GM18868 (cell line): ENCODE measurements at regions not wholly inside any gene's neighbourhood (a gene's known extent, or its start where the extent isn't known, plus 50 kb on each side); places are given as distances from the start of the nearest gene placed in this dataset.
A peak's percentile ranks its signal among the peaks of the same experiment; 100 is the strongest.
"Not testable (repeated sequence)": the region's sequence is repeated elsewhere in the genome, so short reads cannot be mapped to it uniquely, and the experiment has no call there.

Experiments used
- ATAC-seq: cut with Tn5 transposase; IDR thresholded peaks from one replicate; pipeline ENCODE4 v1.9.1; 2021; ENCODE audit warnings: mild to moderate bottlenecking, moderate library complexity; ENCODE audit not compliant: unreplicated experiment

DNA sequence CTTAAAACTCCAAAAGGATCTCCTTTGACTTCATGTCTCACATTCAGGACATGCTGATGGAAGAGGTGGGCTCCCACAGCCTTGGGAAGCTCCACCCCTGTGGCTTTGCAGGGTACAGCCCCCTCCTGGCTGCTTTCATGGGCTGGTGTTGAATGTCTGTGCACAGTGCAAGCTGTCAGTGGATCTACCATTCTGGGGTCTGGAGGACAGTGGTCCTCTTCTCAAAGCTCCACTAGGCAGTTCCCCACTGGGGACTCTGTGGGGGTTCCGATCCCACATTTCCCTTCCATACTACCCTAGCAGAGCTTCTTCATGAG, 150.2 kb upstream of the FBXL17 start:
- ATAC-seq: not testable (repeated sequence)

DNA sequence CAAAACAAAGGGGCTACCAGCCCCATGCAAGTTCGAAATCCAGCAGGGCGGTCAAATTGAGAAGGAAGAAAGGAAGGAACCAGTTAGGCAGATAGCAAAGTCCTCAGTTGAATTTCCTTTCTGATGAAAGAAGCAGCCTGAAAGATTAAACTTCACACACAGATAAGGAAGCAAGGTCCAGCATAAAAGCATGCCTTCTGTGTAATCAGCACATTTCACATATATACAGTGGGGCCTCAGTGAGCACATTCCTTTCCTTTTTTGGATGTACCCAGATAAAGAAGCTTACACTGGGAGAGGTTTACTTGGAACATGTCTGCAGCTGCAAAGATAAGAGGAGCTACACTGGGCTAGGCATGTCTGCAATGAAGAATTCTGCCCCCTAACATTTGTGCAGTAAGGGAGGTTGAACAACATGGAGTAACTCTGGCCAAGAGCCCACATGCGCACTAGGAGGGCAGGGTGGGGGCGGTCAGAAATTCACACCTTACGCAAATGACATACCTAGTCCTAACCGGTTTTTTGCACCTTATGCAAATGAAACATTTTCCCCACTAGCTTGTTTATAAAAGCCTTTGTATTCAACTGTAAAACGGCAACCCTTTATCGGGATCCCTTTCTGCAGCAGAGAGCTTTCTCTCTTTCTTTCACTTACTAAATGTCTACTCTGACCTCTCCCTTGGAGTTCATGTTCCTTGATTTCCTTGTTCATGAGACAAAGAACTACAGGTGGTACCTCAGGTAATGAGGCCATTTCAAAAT, 149.7 kb upstream of the FBXL17 start:
- no peak for ATAC-seq

DNA sequence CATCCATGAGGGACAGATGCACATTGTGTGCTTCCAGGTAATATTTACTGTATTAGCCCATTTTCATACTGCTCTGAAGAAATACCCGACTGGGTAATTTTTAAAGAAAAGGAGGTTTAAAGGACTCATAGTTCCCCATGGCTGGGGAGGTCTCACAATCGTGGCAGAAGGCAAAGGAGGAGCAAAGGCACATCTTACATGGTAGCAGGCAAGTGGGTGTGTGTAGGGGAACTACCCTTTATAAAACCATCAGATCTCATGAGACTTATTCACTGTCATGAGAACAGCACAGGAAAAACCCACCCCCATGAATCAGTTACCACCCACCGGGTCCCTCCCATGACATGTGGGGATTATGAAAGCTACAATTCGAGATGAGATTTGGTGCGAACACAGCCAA, 148.8 kb upstream of the FBXL17 start:
- ATAC-seq: no peak

DNA sequence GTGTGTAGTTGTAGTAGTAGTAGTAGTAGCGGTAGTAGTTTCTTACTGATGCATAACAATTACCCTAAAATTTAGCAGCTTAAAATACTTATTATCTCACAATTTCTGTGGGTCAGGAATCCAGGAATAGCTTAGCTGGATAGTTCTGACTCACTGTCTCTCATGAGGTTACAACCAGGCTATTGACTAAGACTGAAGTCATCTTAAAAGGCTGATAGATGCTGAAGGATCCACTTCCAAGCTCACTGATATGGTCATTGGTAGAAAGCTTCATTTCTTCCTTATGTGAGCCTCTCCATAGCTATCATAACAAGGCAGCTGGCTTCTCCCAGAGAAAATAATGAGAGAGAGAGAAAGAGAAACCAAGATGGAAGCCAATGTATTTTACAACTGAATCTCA, 147.5 kb upstream of the FBXL17 start:
- no peak for ATAC-seq

DNA sequence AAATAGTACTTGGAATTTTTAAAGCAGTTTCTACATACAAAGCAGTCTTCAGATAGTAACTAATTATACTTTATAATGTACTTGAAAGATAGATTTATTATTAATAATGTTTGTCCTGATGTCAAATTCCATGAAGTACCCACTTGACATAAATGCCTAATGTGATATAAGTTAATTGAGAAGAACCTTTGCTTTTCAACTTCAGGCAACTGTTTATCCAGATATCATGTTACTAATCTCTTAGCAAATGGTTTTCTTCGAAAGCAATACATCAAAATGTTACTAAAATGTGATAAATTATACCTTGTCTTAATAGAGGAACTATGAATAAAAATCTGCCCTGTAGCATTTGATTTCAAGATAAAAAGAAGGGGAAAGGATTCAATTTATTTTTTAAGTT, 146.8 kb upstream of the FBXL17 start:
- ATAC-seq: no peak

DNA sequence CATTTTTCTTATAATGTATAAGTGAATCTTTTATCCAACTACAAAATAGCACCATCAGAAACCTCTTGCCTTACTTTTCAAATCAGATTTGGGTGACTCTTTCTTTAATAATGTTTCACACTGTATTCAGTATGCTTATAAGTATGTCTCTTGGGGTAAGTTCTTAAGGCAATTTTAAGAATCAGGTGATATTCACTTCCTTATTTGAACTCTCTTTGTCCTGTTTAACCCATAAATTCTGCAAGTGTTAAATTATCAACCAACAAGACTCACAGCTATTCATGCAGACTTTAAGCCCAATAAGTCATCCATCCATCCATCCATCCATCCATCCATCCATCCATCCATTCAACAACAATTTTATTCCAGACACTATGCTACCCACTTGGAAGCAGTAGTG, 142.7 kb upstream of the FBXL17 start:
- ATAC-seq: no peak

DNA sequence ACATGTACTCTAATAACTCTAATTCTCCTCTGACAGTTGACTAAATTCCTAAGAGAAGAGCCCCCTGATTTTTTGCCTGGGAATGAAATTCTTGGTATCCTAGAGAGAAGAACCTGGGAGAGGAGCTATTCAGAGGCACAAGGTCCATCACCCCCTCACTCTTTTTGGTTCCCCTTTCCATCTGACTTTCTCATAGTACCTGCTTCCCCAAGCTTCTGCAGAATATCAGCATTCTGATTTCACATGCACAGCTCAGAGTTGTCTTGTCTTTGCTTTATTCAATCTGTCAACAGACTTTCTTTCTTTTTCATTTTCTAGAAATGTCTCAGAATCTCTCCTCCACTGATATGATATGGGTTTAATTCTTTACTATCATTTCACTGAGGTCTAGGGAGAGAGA, 141.5 kb upstream of the FBXL17 start:
- peak; percentile 42 for ATAC-seq

DNA sequence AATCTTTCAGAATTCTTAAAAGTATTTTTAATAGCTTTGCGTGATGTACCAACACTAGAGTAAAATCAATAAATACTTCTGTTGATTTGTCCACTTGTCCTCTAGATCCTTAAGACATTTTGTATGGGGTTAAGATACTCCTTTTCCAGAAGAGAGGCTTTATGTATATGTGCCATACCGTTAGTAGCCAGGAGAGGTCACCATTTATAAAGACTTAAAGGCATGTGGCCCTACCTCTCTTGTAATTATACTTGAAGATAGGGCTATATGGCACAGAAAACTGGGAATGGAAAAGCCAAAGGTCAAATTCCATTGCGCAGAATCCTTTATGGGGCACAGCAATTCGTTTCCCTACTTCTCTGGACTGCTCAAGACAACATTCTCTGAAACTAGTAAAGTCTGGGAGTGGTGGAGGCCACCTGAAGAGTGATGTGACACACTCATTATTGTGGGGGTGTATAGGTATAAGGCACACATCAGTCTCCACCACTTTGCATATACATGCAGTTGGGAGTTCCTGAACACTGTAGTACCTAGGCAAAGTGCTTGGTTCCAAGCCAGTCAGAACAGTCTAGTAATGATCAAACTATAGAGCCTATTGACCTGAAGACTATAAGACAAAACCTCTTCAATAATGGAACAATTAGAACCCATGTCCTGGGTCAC, 140.1 kb upstream of the FBXL17 start:
- peak; percentile 53 for ATAC-seq

DNA sequence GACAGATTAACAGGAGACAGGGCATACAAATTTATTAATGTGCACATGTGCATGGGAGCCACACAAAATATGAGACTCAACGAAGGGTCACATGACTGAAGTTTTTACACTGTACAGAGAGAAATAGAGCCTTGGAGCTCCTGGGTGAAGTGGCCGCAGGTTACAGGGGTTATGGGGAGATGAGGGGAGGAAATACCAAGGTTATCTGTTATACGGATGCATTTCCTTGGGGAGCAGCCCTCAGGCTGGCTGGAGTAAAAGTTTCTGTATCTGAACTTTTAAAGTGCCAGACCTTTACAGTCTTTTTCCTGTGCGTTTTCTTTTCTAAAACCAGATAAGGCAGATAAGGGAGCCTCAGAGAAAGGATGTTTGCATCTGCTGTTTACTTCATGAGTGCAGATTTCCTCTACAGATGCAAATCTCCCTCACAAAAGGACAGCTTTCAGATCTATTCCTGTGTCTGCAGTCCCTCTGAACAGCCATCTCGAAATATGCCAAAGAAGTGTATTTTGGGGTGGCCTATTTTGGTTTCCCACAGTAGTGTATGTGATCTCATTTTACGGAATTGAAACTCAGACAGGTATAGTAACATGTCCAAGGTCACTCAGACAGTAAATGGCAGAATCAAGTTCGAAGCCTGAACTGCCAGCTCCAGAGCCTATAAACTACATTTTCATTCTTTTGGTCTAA, 139.3 kb upstream of the FBXL17 start:
- peak; percentile 79 for ATAC-seq

DNA sequence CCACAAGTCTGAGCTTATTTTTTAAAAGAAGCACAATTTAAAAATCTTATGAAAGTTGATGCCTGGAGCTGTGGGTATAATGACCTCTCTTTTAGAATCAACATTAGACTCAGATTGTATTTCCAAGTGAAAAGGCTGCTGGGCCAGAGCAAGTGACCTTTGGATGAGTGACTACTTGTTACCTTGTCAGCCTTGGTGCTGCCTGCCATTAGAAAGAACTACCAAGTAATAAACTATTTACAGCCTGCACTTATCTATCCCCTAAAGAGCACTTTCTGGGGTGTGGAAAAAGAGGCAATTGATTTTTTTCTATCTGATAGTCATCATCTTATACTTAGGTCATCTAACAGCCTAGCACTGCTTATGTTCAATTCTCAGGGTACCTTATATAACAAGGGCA, 134.9 kb upstream of the FBXL17 start:
- ATAC-seq: no peak

DNA sequence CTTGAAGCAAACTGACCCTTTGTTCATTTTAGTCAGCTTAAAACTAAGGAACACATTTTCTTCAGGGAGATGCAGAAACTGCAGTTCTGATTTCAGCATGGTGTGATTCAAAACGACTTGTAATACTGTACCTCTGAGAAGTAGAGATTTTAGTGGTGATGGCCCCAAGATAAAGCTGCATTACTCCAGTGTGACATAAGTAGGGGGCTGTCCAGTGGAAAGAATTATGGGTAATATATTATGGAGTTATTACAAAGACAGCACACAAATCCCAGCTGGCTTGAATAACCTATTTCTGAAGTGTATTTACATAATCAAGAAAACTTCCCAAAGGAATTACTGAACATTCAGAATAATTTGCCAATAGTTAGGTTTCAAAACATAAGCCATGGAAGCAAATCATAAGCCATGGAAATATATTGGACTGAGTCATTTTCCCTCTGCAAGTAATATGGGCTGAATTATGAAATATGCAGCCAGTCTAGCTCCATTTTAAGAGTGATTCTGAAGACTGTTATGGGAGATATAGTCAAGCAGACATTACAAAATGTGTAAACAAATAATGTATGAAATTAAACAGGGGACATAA, 133.7 kb upstream of the FBXL17 start:
- no peak for ATAC-seq

DNA sequence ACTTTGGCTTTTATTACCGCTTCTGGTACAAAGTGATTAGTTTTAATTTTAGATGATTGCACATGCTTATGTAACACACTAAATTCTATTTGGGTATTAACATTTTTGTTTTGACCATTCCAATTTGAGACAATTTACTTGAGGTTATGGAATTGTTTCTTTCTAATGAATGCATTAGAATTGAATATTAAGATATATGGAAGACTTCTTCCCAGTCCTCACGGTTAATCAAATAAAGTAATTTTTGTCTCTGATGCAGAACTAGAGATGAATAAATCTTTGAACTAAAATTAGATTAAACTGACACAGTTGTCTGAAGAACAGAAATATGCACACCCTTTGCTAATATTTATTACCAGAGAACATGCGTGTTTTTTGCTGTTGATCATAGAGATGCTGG, 127.1 kb upstream of the FBXL17 start:
- no peak for ATAC-seq

DNA sequence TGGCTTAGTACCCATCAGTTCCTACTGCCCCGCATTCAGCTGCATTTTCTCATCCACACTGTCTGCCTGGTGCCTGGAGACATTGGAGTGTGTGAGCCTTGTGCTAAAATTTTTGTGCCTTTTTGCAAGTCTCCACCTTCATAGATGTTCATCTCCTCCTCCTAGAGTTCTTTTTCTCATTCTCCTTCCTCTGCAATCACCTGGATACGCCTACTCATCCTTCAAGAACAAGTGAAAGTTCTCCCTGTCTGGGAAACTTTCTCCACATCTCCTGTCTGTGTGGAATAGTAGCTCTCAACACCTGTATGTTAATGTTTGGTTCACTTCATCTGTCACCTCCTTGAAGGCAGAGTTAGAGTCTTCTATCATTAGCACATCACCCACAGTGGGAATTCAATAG, 125.7 kb upstream of the FBXL17 start:
- ATAC-seq: no peak

DNA sequence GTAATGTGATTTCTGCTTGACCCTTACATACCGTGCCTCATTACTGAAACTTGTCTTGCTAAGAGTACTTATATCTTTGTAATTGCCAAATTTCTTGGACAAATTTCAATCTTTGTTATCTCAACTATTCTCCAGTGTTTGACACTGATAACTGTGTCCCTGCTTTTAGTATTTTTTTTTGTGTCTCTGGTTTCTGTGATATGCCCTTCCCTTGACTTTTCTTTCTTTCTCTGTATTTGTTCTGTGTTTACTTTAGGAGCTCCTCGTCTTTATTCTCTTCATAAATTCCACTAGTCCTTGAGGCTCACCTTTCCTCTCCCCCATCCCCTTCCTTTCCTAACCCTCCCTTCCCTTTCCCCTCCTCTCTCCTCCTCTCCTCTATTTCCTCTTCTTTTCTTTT, 123.7 kb upstream of the FBXL17 start:
- ATAC-seq: no peak

DNA sequence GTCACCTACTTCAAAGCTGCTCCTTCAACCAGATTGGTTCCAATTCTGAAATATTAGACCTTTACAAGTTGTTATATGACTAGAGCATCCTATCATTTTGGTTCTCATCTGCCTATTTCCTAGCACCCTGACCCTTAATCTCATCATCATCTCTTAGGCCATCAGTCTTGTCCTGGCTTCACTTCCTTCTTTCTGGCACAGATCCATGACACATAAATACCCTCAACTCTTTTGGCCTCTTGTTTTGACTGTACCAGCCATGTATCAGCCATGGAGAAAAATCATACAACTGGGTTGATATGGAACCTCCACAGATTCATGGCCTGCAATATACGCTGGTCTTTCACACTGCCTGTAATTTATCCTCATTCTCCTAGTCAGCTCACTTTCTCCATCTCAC, 123.1 kb upstream of the FBXL17 start:
- no peak for ATAC-seq

DNA sequence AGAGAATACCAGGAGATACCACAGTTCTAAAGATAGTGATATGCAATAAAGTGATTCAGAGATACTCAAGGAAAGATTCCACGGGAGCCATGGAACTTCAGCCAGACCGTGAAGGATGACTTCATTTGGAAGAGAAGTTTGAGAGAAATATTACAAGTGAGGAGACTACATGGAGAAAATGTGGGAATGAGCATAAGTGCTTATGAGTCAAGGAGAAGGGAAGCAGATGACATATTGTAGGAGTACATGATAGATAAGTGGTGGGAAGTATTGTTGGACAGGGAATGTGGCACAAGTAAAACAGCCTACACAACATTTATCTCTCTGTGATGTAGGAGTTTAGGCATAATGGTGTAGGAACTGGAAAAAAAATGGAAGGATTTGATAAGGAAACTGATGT, 122.1 kb upstream of the FBXL17 start:
- ATAC-seq: no peak

DNA sequence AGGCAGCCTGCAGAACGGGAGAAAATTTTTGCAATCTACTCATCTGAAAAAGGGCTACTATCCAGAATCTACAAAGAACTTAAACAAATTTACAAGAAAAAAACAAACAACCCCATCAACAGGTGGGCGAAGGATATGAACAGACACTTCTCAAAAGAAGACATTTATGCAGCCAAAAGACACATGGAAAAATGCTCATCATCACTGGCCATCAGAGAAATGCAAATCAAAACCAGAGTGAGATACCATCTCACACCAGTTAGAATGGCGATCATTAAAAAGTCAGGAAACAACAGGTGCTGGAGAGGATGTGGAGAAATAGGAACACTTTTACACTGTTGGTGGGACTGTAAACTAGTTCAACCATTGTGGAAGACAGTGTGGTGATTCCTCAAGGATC, 113.7 kb upstream of the FBXL17 start:
- ATAC-seq: not testable (repeated sequence)

DNA sequence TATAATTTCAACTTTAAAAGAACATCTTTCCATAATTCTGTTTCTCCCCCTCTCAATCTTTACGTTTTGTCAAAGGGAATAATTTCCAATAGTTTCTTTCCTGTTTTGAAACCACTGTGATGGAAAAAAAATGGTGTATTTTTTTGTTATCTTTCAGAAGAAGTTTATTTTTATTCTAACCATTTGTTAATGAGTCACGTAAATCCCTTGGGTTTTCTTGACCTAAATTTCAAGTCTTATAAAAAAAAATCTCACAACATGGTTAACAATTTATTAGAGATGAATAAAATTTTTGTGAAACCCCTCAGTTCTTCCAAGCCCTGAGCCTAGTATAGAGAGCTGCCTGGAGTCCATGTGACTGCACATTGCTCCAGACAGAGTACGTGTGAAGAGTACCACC, 106.1 kb upstream of the FBXL17 start:
- no peak for ATAC-seq

DNA sequence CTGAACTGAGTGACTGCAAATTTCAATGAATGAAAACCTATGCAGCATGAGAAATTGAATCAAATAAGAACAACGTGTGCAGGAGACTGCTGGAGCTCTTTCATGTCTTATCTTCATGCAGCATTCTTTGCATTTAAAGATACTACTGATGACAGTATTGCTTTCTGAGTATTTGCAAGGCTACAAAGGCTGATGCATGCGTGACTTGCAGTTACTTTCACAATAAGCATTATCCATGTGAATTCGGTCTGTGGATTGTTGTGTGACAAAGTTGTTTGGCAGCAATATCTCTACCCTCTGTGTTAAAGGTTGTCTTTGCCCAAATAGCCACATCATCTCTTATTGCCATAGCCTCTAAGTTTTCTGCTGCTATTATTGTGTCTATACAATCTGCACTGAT, 102.1 kb upstream of the FBXL17 start:
- no peak for ATAC-seq

DNA sequence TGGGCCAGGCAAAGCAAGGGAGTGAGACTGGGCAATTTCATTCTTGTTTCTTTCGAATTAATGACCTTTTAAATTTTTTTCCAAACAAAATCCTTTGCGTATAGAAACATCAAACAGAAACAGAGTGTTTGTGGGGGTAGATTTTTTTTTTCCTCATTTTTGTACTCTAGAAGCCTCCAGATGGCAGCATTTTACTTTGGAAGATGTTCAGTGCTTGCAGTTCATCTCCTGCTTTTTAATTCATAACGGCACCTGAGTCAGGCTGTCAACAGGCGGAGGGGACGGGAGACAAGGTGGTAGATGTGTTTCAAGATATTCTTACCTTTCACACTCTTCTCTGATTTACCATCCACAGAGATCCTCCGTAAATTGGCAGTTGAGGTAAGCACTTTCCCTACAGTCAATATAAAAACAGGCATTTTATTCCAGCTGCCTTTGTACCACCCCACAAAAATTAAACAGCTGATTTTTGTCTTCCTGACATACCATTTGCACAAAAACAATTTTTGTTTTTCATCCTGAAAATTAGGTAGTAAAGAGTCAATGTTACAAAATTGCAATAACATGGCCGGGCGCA, 99.5 kb upstream of the FBXL17 start:
- peak; percentile 64 for ATAC-seq

DNA sequence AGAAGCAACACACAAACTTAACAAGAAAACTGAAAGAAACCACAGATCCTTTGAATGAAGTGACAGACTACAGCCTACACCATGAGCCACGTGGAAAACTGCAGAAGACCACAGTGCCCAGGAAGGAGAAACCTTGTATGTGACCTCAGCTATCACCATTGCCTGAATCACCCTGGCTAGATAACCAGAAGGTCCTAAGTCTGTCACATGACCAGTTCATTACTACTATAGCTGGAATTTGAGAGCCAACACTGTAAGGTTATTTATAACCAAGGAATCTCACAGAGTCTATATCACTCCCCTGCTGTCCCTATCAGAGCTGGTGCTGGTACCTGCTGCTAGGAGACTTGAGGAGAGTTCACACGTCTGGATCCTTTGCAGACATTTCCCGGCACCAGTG, 90.3 kb upstream of the FBXL17 start:
- no peak for ATAC-seq

DNA sequence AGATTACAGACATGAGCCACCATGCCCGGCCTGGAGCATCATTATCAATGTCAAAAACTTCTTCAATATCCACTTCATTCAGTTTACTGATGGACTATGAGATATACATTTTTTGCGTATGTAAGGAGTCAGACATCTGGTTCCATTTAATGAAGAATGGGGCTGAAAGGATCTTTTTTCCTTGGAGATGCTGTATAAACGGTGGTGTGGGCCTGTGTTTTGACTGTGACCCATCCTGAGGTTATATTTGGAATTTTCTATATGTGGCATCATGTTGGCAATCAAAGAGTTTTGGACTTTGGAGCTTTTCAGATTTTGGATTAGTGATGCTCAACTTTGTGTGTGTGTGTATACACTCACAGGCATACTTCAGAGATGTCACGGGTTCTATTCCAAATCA, 85.7 kb upstream of the FBXL17 start:
- ATAC-seq: no peak
